ENCODE measurements at regions not wholly inside any gene's neighbourhood (a gene's known extent, or its start where the extent isn't known, plus 50 kb on each side); places are given as distances from the start of the nearest gene placed in this dataset.

DNA sequence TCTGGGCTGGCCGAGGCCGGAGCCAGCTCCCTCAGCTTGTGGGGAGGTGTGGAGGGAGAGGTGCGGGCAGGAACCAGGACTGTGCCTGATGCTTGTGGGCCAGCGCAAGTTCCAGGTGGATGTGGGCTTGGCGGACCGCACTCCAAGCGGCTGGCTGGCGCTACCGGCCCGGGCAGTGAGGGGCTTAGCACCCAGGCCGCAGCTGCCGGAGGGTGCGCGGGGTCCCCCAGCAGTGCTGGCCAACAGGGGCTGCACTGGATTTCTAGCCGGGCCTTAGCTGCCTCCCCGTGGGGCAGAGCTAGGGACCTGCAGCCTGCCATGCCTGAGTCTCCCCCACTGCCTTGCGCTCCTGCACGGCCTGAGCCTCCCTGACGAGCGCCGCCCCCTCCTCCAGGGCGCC lies 242.8 kb downstream of the CCSER2 start:
- no peak for DNase-seq (ENCODE audit: extremely low read depth, low read depth)
- TF ChIP-seq, protein P1, sequence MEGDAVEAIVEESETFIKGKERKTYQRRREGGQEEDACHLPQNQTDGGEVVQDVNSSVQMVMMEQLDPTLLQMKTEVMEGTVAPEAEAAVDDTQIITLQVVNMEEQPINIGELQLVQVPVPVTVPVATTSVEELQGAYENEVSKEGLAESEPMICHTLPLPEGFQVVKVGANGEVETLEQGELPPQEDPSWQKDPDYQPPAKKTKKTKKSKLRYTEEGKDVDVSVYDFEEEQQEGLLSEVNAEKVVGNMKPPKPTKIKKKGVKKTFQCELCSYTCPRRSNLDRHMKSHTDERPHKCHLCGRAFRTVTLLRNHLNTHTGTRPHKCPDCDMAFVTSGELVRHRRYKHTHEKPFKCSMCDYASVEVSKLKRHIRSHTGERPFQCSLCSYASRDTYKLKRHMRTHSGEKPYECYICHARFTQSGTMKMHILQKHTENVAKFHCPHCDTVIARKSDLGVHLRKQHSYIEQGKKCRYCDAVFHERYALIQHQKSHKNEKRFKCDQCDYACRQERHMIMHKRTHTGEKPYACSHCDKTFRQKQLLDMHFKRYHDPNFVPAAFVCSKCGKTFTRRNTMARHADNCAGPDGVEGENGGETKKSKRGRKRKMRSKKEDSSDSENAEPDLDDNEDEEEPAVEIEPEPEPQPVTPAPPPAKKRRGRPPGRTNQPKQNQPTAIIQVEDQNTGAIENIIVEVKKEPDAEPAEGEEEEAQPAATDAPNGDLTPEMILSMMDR (IDR thresholded peaks at IDR 0.05; ENCODE audit: low read depth, low read length, missing control alignments) = no peak
- H3K4me3 ChIP-seq (replicated peaks; ENCODE audit: low read depth, low read length) = no peak overlapping the region

- no peak overlapping the region for H3K4me3 ChIP-seq (replicated peaks; ENCODE audit: low read depth, low read length)
- TF ChIP-seq, protein P1 (IDR thresholded peaks at IDR 0.05; ENCODE audit: low read depth, low read length, missing control alignments) = no peak
- DNase-seq (ENCODE audit: extremely low read depth, low read depth) = no peak
These were observed 245.7 kb downstream of the CCSER2 start for GRCh38 chr10:84574102-84574501.

- TF ChIP-seq, protein P1 (IDR thresholded peaks at IDR 0.05; ENCODE audit: low read depth, low read length, missing control alignments) = no peak
- no peak overlapping the region for H3K4me3 ChIP-seq (replicated peaks; ENCODE audit: low read depth, low read length)
- no peak for DNase-seq (ENCODE audit: extremely low read depth, low read depth)
These were observed 253.6 kb downstream of the CCSER2 start for GRCh38 chr10:84581976-84582375.

GRCh38 chr10:84583501-84583900 lies 255.1 kb downstream of the CCSER2 start:
- H3K4me3 ChIP-seq (replicated peaks; ENCODE audit: low read depth, low read length) = no peak overlapping the region
- TF ChIP-seq, protein P1 (IDR thresholded peaks at IDR 0.05; ENCODE audit: low read depth, low read length, missing control alignments) = no peak
- no peak for DNase-seq (ENCODE audit: extremely low read depth, low read depth)

DNA sequence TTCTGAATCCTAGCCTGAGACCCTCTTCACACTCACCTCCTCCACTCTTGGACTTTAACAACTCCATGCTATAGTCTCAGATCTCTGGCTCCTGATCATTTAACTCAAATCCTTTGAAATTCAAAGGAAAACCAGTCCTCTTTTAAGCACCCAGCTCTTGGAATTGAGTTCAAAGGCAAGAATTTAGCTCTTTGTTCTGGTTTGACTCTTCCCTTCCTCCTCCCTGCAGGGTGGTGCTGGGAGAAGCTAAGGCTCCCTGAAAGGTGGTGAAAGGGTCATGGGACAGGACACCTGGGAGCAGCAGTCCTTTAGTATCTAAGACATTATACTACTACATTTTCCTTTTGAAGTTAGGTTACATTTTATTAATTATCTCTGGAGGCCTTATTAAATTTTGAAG lies 259.4 kb downstream of the CCSER2 start:
- DNase-seq (ENCODE audit: extremely low read depth, low read depth) = no peak
- TF ChIP-seq, protein P1 (IDR thresholded peaks at IDR 0.05; ENCODE audit: low read depth, low read length, missing control alignments) = no peak
- H3K4me3 ChIP-seq (replicated peaks; ENCODE audit: low read depth, low read length) = no peak overlapping the region

GRCh38 chr10:84588426-84588825 lies 260.0 kb downstream of the CCSER2 start:
- no peak overlapping the region for H3K4me3 ChIP-seq (replicated peaks; ENCODE audit: low read depth, low read length)
- TF ChIP-seq, protein P1 (IDR thresholded peaks at IDR 0.05; ENCODE audit: low read depth, low read length, missing control alignments) = no peak
- no peak for DNase-seq (ENCODE audit: extremely low read depth, low read depth)

- TF ChIP-seq, protein P1 (IDR thresholded peaks at IDR 0.05; ENCODE audit: low read depth, low read length, missing control alignments) = no peak
- no peak for DNase-seq (ENCODE audit: extremely low read depth, low read depth)
- no peak overlapping the region for H3K4me3 ChIP-seq (replicated peaks; ENCODE audit: low read depth, low read length)
These were observed 260.6 kb downstream of the CCSER2 start for GRCh38 chr10:84588971-84589370.

Measured in HFF-Myc (cell line).